HAP-1 (cell line): ENCODE measurements at regions not wholly inside any gene's neighbourhood (a gene's known extent, or its start where the extent isn't known, plus 50 kb on each side); places are given as distances from the start of the nearest gene placed in this dataset.

Source experiments
- DNase-seq, 2 experiments: peaks; one replicate each; pipeline ENCODE4 v3.0.0-alpha.2; 2016 to 2020; ENCODE audit warnings: low spot score in 2 of 2
- H3K27me3 ChIP-seq: fragments of 250-450 bp; sonication (Bioruptor Pico); 2 replicates; pipeline ENCODE4 v1.5.1; 2020; ENCODE audit warnings: low read depth, mild to moderate bottlenecking, moderate library complexity
- H3K36me3 ChIP-seq: fragments of 250-450 bp; sonication (Bioruptor Pico); replicated peaks from 2 replicates; pipeline ENCODE4 v1.5.1; 2020; ENCODE audit warnings: mild to moderate bottlenecking
- H3K4me1 ChIP-seq: fragments of 250-450 bp; sonication (Bioruptor Pico); 2 replicates; pipeline ENCODE4 v1.5.1; 2020; ENCODE audit warnings: mild to moderate bottlenecking
- H3K4me3 ChIP-seq: fragments of 250-450 bp; sonication (Bioruptor Pico); 2 replicates; pipeline ENCODE4 v1.5.1; 2020; ENCODE audit warnings: mild to moderate bottlenecking, moderate library complexity
- H3K9me3 ChIP-seq: fragments of 250-450 bp; sonication (Bioruptor Pico); 2 replicates; pipeline ENCODE4 v1.5.1; 2020; ENCODE audit warnings: mild to moderate bottlenecking, moderate library complexity
- in situ Hi-C: fragments of 300-500 bp; cut with MboI; formaldehyde crosslinking; loops from 3 replicates; pipeline ENCODE4 v1.14.3; 2020; ENCODE audit warnings: low sequenced_read_pairs, inconsistent platforms, mixed read lengths

DNA sequence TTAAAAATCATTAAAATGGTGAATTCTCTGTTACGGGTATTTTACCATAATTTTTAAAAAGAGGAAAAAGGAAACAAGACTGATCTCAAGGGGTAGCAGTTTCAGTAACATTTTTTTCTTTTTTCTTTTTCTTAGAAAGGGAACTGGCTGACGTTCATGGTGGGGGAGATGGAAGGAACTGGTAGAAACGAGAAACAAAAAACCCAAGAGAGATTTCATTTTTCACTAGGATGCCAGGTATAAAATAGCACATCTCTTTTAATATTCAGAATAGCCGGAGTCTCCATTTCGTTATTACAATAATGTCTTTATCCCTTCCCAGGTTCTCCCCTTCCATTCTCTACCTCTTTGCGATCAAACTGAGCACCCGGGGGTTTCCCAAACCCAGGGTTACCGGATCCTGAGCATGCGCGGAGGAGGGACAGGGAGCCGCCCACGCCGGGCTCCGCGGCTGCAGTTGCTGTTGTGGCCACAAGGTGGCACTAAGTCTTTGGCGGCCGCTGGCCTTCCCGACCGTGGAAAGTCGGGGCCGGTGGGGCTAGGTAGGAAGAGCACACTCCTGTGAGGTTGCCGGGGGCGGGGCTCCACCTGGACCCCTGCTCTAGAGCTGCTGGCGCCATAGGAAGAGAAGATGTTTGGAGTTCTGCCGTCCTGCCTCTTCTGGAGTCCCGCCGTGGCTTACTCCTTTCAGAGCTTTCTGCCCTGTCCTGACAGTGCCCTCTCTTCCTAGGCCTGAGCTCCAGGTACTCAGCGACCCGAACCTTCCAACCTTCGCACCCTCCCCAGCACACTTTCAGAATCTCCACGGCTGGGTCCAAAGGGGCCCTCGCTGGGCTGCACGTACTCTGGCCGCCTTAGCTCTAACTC, 146.8 kb downstream of the SH3BGRL2 start:
- in situ Hi-C loops = no loop called here
- Histone ChIP-seq H3K4me3 (peak overlapping the region; percentile 13), H3K27me3 (no peaks in the 10 kb centered on the region), H3K4me1 (no peaks in the 10 kb centered on the region), H3K36me3 (no peaks in the 10 kb centered on the region), H3K9me3 (no peaks in the 10 kb centered on the region)
- DNase-seq = peak; percentile 64 to 88

DNA sequence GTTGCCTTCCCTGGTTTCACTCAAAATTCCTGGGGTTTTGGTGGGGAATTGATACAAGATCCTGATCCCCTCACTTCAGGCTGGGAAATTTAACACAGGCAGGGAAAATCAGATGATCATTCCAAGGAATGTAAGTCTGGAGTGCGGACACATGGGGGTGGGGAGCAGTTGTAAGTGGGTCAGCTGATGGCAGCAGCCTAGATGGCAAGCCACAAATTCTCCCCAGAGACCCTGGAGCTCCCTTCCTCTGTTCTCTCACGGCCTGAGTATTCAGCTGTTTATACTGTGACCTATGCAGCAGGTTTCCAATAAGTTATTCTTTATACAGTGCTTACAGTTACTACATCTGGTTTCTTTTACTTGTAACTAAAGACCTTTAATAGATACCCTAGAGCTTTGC, 144.9 kb downstream of the SH3BGRL2 start:
- Histone ChIP-seq H3K4me1 (no peaks in the 10 kb centered on the region), H3K9me3 (no peaks in the 10 kb centered on the region), H3K36me3 (no peaks in the 10 kb centered on the region), H3K27me3 (no peaks in the 10 kb centered on the region), H3K4me3 (no peak overlapping the region)
- no peak for DNase-seq
- in situ Hi-C loops = no loop called here

DNA sequence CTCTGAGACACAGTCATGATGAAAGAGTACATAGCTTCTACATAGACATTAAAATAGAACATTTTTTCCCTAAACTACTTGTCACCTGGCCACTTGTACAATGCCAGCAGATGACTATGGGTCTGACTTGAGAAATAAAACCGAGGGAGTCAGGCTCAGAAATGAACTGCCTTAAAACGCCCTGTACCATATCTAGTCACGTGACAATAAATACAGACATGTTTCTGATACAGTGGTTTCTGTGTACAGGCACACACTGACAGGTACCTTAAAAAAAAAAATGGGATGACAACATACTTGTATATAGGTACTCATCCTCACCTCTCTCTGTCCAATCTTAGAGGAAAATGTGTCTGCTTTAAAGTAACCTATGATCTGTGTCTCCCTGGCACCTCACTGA, 144.1 kb downstream of the SH3BGRL2 start:
- Histone ChIP-seq H3K9me3 (no peaks in the 10 kb centered on the region), H3K36me3 (no peaks in the 10 kb centered on the region), H3K4me3 (no peak overlapping the region), H3K4me1 (no peaks in the 10 kb centered on the region), H3K27me3 (no peaks in the 10 kb centered on the region)
- in situ Hi-C loops = no loop called here
- no peak for DNase-seq

DNA sequence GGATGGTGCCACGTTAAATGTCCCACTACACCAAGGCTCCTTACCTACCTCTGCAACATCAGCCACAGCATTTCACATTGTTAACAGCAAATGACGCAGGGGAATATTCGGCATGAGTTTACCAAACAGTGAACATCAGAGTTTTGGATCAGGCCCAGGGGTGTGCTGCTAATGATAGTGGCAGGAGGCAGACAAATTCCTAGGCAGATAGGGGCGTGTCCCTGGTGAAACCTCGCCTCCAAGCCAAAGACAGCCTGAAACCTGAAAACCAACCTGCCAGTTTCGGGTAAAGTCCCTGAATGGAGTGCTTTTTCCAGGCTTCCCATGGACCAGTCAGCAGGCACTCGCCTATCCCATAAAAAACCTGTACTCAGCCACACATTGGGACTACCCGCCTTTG, 133.6 kb downstream of the SH3BGRL2 start:
- Histone ChIP-seq H3K27me3 (no peaks in the 10 kb centered on the region), H3K9me3 (no peaks in the 10 kb centered on the region), H3K4me1 (no peaks in the 10 kb centered on the region), H3K36me3 (no peaks in the 10 kb centered on the region), H3K4me3 (no peak overlapping the region)
- in situ Hi-C loops = no loop called here
- no peak for DNase-seq

DNA sequence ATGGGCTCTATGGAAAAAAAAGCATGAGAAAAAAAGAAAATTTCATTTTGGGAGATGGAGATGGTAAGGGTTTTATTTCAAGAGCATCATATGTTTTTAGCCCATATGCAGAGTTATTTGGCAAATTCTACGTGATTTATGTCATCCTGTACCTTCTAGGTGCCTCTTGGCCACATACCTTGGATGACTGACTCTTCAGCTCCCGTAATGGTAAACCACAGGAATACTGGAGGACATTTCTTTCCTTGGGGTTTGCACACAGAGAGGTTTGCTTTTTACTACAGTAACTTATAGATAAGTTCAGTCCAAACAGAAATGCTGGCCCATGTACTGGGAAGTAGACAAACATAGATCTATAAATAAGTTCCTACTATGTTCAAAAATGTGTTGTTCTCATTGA, 132.2 kb downstream of the SH3BGRL2 start:
- no peaks in the 10 kb centered on the region for H3K27me3 ChIP-seq
- in situ Hi-C loops = no loop called here
- DNase-seq = no peak

DNA sequence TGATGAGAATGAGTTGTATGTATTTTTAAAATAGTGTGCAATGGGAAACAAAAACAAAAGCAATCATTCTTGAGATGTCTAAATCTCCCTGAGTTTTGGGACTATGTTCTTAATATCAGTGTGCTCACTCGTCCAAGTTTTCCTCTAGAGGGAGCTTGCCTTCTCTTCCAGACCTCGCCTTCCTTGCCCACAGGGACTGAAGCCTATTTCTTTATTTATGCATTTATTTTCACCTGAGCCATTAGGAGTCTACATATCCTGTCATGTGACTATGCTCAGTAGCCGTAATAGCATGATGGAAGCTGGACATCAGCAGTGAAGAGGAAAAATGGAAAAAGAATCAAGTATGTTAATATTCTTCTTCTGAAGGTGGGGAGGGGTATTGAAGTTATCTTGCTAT, 131.2 kb downstream of the SH3BGRL2 start:
- Histone ChIP-seq H3K36me3 (no peaks in the 10 kb centered on the region), H3K27me3 (no peaks in the 10 kb centered on the region), H3K4me3 (no peak overlapping the region), H3K4me1 (no peaks in the 10 kb centered on the region), H3K9me3 (no peaks in the 10 kb centered on the region)
- in situ Hi-C loops = no loop called here
- DNase-seq = peak; percentile 10 to 27

More for the DNA sequence above, 132.2 kb downstream of the SH3BGRL2 start:
- no peaks in the 10 kb centered on the region for H3K36me3 ChIP-seq
- H3K4me1 ChIP-seq = no peaks in the 10 kb centered on the region
- no peak overlapping the region for H3K4me3 ChIP-seq
- H3K9me3 ChIP-seq = no peaks in the 10 kb centered on the region

DNA sequence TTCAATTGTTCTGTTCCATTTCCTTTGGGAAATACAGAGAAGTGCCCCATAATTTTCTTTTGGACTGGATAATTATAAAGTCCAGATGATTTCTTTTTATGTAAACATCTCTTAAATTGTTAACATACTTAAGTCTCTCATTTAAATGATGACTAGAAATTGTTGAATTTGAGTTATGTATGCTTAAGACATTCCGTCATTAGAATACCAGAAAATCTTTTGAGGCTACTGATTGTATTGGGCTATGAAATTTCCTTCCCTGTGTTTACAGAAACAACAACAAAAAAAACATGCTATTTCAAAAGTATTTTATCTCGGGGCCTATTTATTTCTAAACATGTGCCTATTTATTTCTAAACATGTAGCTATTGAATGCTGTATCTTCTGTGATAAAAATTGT, 125.4 kb downstream of the SH3BGRL2 start:
- Histone ChIP-seq H3K36me3 (no peaks in the 10 kb centered on the region), H3K4me3 (no peak overlapping the region), H3K4me1 (no peaks in the 10 kb centered on the region), H3K9me3 (no peaks in the 10 kb centered on the region), H3K27me3 (peaks cover 9% of the 10 kb centered on the region)
- in situ Hi-C loops = no loop called here
- DNase-seq = no peak

DNA sequence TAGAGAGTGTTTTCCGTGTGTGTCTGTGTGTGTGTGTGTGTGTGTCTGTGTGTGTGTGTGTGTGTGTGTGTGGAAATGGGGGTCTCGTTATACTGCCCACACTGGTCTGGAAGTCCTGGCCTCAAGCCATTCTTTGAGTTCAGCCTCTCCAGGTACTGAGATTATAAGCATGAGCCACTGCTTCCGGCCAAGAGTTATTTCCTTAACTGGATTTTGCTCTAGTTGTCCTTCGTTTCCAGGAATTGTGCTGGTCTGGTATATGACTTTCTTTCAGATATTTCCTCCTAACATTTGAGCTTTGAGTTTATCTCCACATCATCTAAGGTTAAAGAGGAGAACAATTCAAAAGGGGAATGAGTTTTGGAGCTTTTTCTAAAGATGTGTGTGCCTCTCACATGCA, 124.8 kb downstream of the SH3BGRL2 start:
- Histone ChIP-seq H3K27me3 (peaks cover 9% of the 10 kb centered on the region), H3K36me3 (no peaks in the 10 kb centered on the region), H3K4me3 (no peak overlapping the region), H3K4me1 (no peaks in the 10 kb centered on the region), H3K9me3 (no peaks in the 10 kb centered on the region)
- DNase-seq = no peak
- in situ Hi-C loops = no loop called here
